ENCODE measurements at regions not wholly inside any gene's neighbourhood (a gene's known extent, or its start where the extent isn't known, plus 50 kb on each side); places are given as distances from the start of the nearest gene placed in this dataset.
"Not testable (repeated sequence)": the region's sequence is repeated elsewhere in the genome, so short reads cannot be mapped to it uniquely, and the experiment has no call there.

DNA sequence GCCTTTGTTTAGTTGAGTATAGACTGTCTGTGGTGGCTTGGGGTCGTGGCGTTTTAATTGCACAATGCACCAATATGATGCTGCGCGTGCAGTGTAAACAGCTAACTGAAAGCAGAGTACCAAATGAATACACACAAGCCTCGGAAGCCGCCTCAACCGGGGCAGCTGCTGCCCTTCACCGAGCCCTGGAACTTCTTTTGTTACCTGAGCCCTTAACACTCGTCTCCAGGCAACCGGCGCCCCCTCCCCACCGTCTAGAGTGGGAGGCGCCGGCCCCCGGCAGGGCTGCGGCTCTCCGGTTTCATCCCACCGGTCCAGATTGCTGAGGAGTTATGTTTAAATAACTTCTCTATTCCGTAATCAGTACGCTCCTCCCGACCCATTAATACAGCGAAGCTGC is 173.2 kb upstream of the TBL1X start:
- ChIA-PET POLR2A (no interaction called here), CTCF (no interaction called here)
- Histone ChIP-seq H3K27me3 (replicated peaks in 1 of 2; ENCODE audit: control insufficient read depth in 2 of 2, extremely low read depth in 1 of 2, insufficient read depth in 2 of 2, low read length in 1 of 2) (peaks cover 0 to 6% of the 10 kb centered on the region in 2 experiments), H3K36me3 (ENCODE audit: control insufficient read depth in 2 of 2, extremely low read depth in 1 of 2, insufficient read depth in 1 of 2, low read length in 1 of 2) (no peaks in the 10 kb centered on the region), H3K4me1 (ENCODE audit: control insufficient read depth in 1 of 2, extremely low read depth in 1 of 2, insufficient read depth in 2 of 2, low read length in 2 of 2) (no peaks in the 10 kb centered on the region), H3K4me3 (ENCODE audit: control insufficient read depth in 1 of 2, extremely low read depth in 1 of 2, low read length in 1 of 2) (no peak overlapping the region), H3K27ac (ENCODE audit: low read length) (no peak overlapping the region), H3K9me3 (no peaks in the 10 kb centered on the region)
- no peak for DNase-seq
- peak overlapping the region in 1 of 3 donors; percentile 9 for H3K4me3 Mint-ChIP-seq
- no peak for ATAC-seq (replicated peaks in 1 of 4)
- H3K27ac Mint-ChIP-seq = no peak overlapping the region
- whole genome bisulfite sequencing (ENCODE audit: insufficient coverage) = 53% methylated on average over 3 of the region's 22 CpGs
- H3K9me3 Mint-ChIP-seq = no peaks in the 10 kb centered on the region
- no peaks in the 10 kb centered on the region for H3K36me3 Mint-ChIP-seq
- H3K27me3 Mint-ChIP-seq = peaks cover 0 to 21% of the 10 kb centered on the region in 2 donors
- H3K4me1 Mint-ChIP-seq = peaks cover 4 to 5% (median 4%) of the 10 kb centered on the region in 3 donors

DNA sequence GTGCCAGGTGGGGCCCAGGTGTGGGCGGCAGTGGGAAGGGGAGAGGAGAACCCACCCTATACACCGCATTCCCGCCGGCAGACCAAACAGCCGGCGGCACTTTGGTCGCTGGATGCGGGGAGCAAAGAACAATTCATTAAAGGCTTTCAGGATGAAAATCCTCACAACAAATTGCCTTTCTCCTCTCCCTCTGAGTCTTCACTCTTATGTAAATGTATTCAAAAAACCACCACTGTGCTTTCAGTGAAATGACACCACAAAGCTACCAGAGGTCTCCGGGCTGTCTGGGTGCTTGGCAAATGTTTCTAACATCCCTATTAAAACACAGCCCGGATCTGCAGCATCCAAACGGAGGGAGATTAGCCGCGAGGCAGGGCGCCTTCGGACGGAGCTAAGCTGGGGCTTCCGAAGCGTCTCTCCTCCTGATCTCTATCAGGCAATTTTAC is 171.8 kb upstream of the TBL1X start:
- Histone ChIP-seq H3K9me3 (no peaks in the 10 kb centered on the region), H3K4me3 (ENCODE audit: control insufficient read depth in 1 of 2, extremely low read depth in 1 of 2, low read length in 1 of 2) (no peak overlapping the region), H3K36me3 (ENCODE audit: control insufficient read depth in 2 of 2, extremely low read depth in 1 of 2, insufficient read depth in 1 of 2, low read length in 1 of 2) (no peaks in the 10 kb centered on the region), H3K27me3 (replicated peaks in 1 of 2; ENCODE audit: control insufficient read depth in 2 of 2, extremely low read depth in 1 of 2, insufficient read depth in 2 of 2, low read length in 1 of 2) (peaks cover 0 to 6% of the 10 kb centered on the region in 2 experiments), H3K27ac (ENCODE audit: low read length) (no peak overlapping the region), H3K4me1 (ENCODE audit: control insufficient read depth in 1 of 2, extremely low read depth in 1 of 2, insufficient read depth in 2 of 2, low read length in 2 of 2) (no peaks in the 10 kb centered on the region)
- ChIA-PET CTCF (no interaction called here), POLR2A (no interaction called here)
- ATAC-seq (replicated peaks in 1 of 4) (no peak), DNase-seq (no peak)
- Mint-ChIP-seq H3K9me3 (no peaks in the 10 kb centered on the region), H3K4me1 (peaks cover 4 to 5% (median 4%) of the 10 kb centered on the region in 3 donors), H3K4me3 (no peak overlapping the region), H3K27me3 (peaks cover 0 to 21% of the 10 kb centered on the region in 2 donors), H3K27ac (no peak overlapping the region), H3K36me3 (no peaks in the 10 kb centered on the region)
- no CpG with 5 or more reads among the region's 18 CpGs for WGBS (ENCODE audit: insufficient coverage)

DNA sequence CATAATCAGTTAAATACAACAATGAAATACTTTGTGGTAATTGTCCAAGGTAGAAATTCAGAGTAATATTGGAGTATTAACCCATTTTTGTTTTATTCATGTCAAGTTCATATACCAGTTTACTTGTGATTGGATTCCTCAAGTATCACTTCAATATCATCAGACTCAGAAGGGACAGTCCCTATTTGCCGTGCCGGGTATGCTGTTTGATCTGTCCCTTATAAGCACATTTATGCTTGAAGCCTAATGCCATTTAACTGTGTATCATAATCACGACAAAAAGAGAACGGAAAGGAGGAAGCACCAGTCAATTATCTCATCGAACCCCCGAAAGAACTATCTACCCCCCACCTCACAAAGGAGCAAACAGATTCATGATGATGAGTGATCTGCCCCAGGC is 171.0 kb upstream of the TBL1X start:
- POLR2A ChIA-PET = no interaction called here
- peaks cover 4 to 5% (median 4%) of the 10 kb centered on the region in 3 donors for H3K4me1 Mint-ChIP-seq
- DNase-seq = no peak

DNA sequence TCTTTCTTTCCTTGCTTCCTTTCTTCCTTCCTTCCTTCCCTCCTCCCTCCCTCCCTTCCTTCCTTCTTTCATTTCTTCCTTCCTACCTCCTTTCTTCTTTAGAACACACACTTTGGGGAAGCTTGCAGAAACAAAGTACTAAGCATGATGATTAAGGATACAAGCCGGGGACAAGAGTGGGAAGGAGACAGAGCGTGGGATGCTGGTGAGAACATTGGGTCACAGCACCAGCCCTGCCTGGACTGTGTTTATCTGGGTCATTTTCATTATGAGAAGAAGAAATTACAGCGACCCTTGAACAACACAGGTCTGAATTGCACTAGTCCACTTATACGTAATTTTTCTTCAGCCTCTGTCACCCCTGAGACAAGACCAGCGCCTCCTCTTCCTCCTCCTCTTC is 169.3 kb upstream of the TBL1X start:
- no peak overlapping the region for H3K4me3 Mint-ChIP-seq
- H3K4me1 Mint-ChIP-seq = peaks cover 4 to 5% (median 4%) of the 10 kb centered on the region in 3 donors
- POLR2A ChIA-PET = no interaction called here
- H3K9me3 Mint-ChIP-seq = no peaks in the 10 kb centered on the region
- DNase-seq = no peak
- Histone ChIP-seq H3K4me1 (ENCODE audit: control insufficient read depth in 1 of 2, extremely low read depth in 1 of 2, insufficient read depth in 2 of 2, low read length in 2 of 2) (no peaks in the 10 kb centered on the region), H3K36me3 (ENCODE audit: control insufficient read depth in 2 of 2, extremely low read depth in 1 of 2, insufficient read depth in 1 of 2, low read length in 1 of 2) (no peaks in the 10 kb centered on the region), H3K9me3 (no peaks in the 10 kb centered on the region), H3K4me3 (ENCODE audit: control insufficient read depth in 1 of 2, extremely low read depth in 1 of 2, low read length in 1 of 2) (no peak overlapping the region), H3K27ac (ENCODE audit: low read length) (no peak overlapping the region), H3K27me3 (replicated peaks in 1 of 2; ENCODE audit: control insufficient read depth in 2 of 2, extremely low read depth in 1 of 2, insufficient read depth in 2 of 2, low read length in 1 of 2) (peaks cover 0 to 6% of the 10 kb centered on the region in 2 experiments)
- no peaks in the 10 kb centered on the region for H3K36me3 Mint-ChIP-seq
- H3K27me3 Mint-ChIP-seq = peaks cover 0 to 21% of the 10 kb centered on the region in 2 donors
- CTCF ChIA-PET = no interaction called here
- ATAC-seq (replicated peaks in 1 of 4) = no peak
- no CpG with 5 or more reads among the region's 5 CpGs for WGBS (ENCODE audit: insufficient coverage)
- no peak overlapping the region for H3K27ac Mint-ChIP-seq

More for the DNA sequence above, 171.0 kb upstream of the TBL1X start:
- Histone ChIP-seq H3K36me3 (ENCODE audit: control insufficient read depth in 2 of 2, extremely low read depth in 1 of 2, insufficient read depth in 1 of 2, low read length in 1 of 2) (no peaks in the 10 kb centered on the region), H3K4me1 (ENCODE audit: control insufficient read depth in 1 of 2, extremely low read depth in 1 of 2, insufficient read depth in 2 of 2, low read length in 2 of 2) (no peaks in the 10 kb centered on the region), H3K4me3 (ENCODE audit: control insufficient read depth in 1 of 2, extremely low read depth in 1 of 2, low read length in 1 of 2) (no peak overlapping the region), H3K27me3 (replicated peaks in 1 of 2; ENCODE audit: control insufficient read depth in 2 of 2, extremely low read depth in 1 of 2, insufficient read depth in 2 of 2, low read length in 1 of 2) (peaks cover 0 to 6% of the 10 kb centered on the region in 2 experiments), H3K27ac (ENCODE audit: low read length) (no peak overlapping the region), H3K9me3 (no peaks in the 10 kb centered on the region)
- no peak for ATAC-seq (replicated peaks in 1 of 4)
- H3K27ac Mint-ChIP-seq = no peak overlapping the region
- CTCF ChIA-PET = no interaction called here
- no CpG with 5 or more reads among the region's 6 CpGs for WGBS (ENCODE audit: insufficient coverage)
- H3K27me3 Mint-ChIP-seq = peaks cover 0 to 21% of the 10 kb centered on the region in 2 donors
- H3K4me3 Mint-ChIP-seq = no peak overlapping the region
- no peaks in the 10 kb centered on the region for H3K36me3 Mint-ChIP-seq
- no peaks in the 10 kb centered on the region for H3K9me3 Mint-ChIP-seq

DNA sequence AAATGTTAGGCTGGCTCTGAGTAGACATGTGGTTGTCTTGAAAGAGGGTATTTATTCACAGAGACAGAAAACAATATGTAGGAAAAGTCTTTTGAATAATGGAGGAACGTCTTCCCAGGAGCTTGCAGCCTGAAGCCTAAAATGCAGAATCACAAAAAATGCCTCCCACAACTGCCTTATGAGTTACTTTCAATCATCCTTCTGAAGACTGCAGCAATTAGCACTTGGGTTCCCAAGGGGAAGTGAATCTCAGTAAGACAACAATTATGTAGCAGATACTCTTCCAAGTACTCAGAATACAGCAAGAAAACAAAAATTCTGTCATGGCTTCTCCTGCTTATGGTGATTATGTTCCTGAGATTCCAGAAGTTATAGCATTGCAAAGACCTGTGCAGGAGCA is 166.6 kb upstream of the TBL1X start:
- Histone ChIP-seq H3K4me3 (ENCODE audit: control insufficient read depth in 1 of 2, extremely low read depth in 1 of 2, low read length in 1 of 2) (no peak overlapping the region), H3K36me3 (ENCODE audit: control insufficient read depth in 2 of 2, extremely low read depth in 1 of 2, insufficient read depth in 1 of 2, low read length in 1 of 2) (no peaks in the 10 kb centered on the region), H3K9me3 (no peaks in the 10 kb centered on the region), H3K27me3 (replicated peaks in 1 of 2; ENCODE audit: control insufficient read depth in 2 of 2, extremely low read depth in 1 of 2, insufficient read depth in 2 of 2, low read length in 1 of 2) (no peaks in the 10 kb centered on the region), H3K27ac (ENCODE audit: low read length) (no peak overlapping the region), H3K4me1 (ENCODE audit: control insufficient read depth in 1 of 2, extremely low read depth in 1 of 2, insufficient read depth in 2 of 2, low read length in 2 of 2) (no peaks in the 10 kb centered on the region)
- no CpG with 5 or more reads among the region's 1 CpG for WGBS (ENCODE audit: insufficient coverage)
- ChIA-PET POLR2A (no interaction called here), CTCF (no interaction called here)
- ATAC-seq (replicated peaks in 1 of 4) = no peak
- Mint-ChIP-seq H3K36me3 (no peaks in the 10 kb centered on the region), H3K27me3 (peaks cover 0 to 13% of the 10 kb centered on the region in 2 donors), H3K9me3 (no peaks in the 10 kb centered on the region), H3K27ac (no peak overlapping the region), H3K4me1 (peaks cover 0 to 5% (median 4%) of the 10 kb centered on the region in 3 donors), H3K4me3 (no peak overlapping the region)
- no peak for DNase-seq

DNA sequence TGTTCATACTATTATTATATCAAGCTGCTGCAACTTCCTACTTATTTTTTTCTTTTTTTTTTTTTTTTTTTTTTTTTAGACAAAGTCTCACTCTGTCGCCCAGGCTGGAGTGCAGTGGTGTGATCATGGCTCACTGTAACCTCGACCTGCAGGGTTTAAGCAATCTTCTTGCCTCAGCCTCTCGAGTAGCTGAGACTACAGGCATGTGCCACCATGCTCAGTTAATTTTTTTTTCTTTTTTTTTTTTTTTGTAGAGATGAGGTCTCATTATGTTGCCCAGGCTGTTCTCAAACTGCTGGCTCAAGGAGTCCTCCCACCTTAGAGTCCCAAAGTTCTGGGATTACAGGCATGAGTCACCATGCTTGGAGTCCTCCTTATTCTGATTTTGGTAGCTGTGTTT is 165.2 kb upstream of the TBL1X start:
- not testable (repeated sequence) for H3K27me3 Mint-ChIP-seq; H3K4me3 ChIP-seq (ENCODE audit: control insufficient read depth in 1 of 2, extremely low read depth in 1 of 2, low read length in 1 of 2); H3K4me1 ChIP-seq (ENCODE audit: control insufficient read depth in 1 of 2, extremely low read depth in 1 of 2, insufficient read depth in 2 of 2, low read length in 2 of 2); H3K4me3 Mint-ChIP-seq; H3K36me3 Mint-ChIP-seq; H3K36me3 ChIP-seq (ENCODE audit: control insufficient read depth in 2 of 2, extremely low read depth in 1 of 2, insufficient read depth in 1 of 2, low read length in 1 of 2); H3K27me3 ChIP-seq (replicated peaks in 1 of 2; ENCODE audit: control insufficient read depth in 2 of 2, extremely low read depth in 1 of 2, insufficient read depth in 2 of 2, low read length in 1 of 2); H3K27ac Mint-ChIP-seq; ATAC-seq (replicated peaks in 1 of 4); H3K4me1 Mint-ChIP-seq; H3K27ac ChIP-seq (ENCODE audit: low read length); H3K9me3 Mint-ChIP-seq; DNase-seq; H3K9me3 ChIP-seq
- no CpG with 5 or more reads among the region's 3 CpGs for WGBS (ENCODE audit: insufficient coverage)
- ChIA-PET CTCF (interaction anchor here (0.6 to 0.7 kb wide), 4 partner anchors 19 to 319 kb away, joined by 3 to 7 read pairs (median 5); no protein-coding TSS in a partner anchor), POLR2A (interaction anchor here (0.6 to 0.7 kb wide), 4 partner anchors 44 to 179 kb away, joined by 4 to 6 read pairs (median 4); no protein-coding TSS in a partner anchor)

DNA sequence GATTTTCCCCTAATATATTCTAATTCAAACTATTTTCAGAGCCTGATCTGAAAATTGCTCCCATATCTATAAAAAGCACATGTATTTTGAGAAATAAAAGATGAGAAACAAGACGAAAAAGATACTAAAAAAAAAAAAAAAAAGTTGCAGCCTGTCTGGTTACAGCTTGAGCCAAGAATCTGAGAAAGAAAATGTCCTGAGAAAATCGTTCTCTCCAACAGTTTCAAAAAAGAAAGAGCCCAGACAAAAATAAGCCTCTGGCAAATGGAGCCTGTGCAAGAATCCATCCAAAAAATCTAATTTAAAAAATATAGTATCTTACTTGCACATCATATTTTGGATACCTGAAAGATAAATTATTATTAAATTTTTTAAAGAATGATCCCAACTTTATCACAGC is 163.0 kb upstream of the TBL1X start:
- ATAC-seq (replicated peaks in 1 of 4) (no peak), DNase-seq (no peak)
- H3K36me3 Mint-ChIP-seq = no peaks in the 10 kb centered on the region
- H3K9me3 ChIP-seq = no peaks in the 10 kb centered on the region
- H3K4me3 ChIP-seq (ENCODE audit: control insufficient read depth in 1 of 2, extremely low read depth in 1 of 2, low read length in 1 of 2) = no peak overlapping the region
- no peaks in the 10 kb centered on the region for H3K27me3 Mint-ChIP-seq
- no peak overlapping the region for H3K27ac Mint-ChIP-seq
- no CpG with 5 or more reads among the region's 2 CpGs for WGBS (ENCODE audit: insufficient coverage)
- no peak overlapping the region for H3K27ac ChIP-seq (ENCODE audit: low read length)
- H3K4me1 Mint-ChIP-seq = no peaks in the 10 kb centered on the region
- H3K4me3 Mint-ChIP-seq = no peak overlapping the region
- no peaks in the 10 kb centered on the region for H3K4me1 ChIP-seq (ENCODE audit: control insufficient read depth in 1 of 2, extremely low read depth in 1 of 2, insufficient read depth in 2 of 2, low read length in 2 of 2)
- no peaks in the 10 kb centered on the region for H3K36me3 ChIP-seq (ENCODE audit: control insufficient read depth in 2 of 2, extremely low read depth in 1 of 2, insufficient read depth in 1 of 2, low read length in 1 of 2)
- CTCF ChIA-PET = no interaction called here
- no peaks in the 10 kb centered on the region for H3K27me3 ChIP-seq (replicated peaks in 1 of 2; ENCODE audit: control insufficient read depth in 2 of 2, extremely low read depth in 1 of 2, insufficient read depth in 2 of 2, low read length in 1 of 2)
- no peaks in the 10 kb centered on the region for H3K9me3 Mint-ChIP-seq
- POLR2A ChIA-PET = no interaction called here
